K562 (cell line): ENCODE measurements at regions not wholly inside any gene's neighbourhood (a gene's known extent, or its start where the extent isn't known, plus 50 kb on each side); places are given as distances from the start of the nearest gene placed in this dataset.

Experiments used
- ATF7 ChIP-seq: fragments of 450-650 bp; IDR thresholded peaks from 2 replicates; pipeline ENCODE4 v1.7.1; 2014; ENCODE audit warnings: mild to moderate bottlenecking, moderate library complexity
- CREB3 ChIP-seq: fragments of 450-650 bp; conservative IDR thresholded peaks from 2 replicates; pipeline ENCODE4 v1.6.1; 2016; ENCODE audit warnings: missing genetic modification characterization, low read depth, mild to moderate bottlenecking, missing compliant biosample characterization, moderate library complexity
- KAT2B ChIP-seq: IDR thresholded peaks from one replicate; pipeline ENCODE4 v1.6.1; 2012; ENCODE audit warnings: low read depth, mild to moderate bottlenecking, control low read depth, inconsistent platforms, low read length, moderate library complexity
- POLR2A ChIP-seq: fragments of 450-650 bp; conservative IDR thresholded peaks from 2 replicates; pipeline ENCODE4 v1.6.1; 2016
- POLR2AphosphoS2 ChIP-seq: IDR thresholded peaks from 2 replicates; pipeline ENCODE4 v1.6.1; 2012; ENCODE audit warnings: low read length, improper control_type of control experiment
- SMARCB1 ChIP-seq: IDR thresholded peaks from 2 replicates; pipeline ENCODE4 v1.6.1; 2011; ENCODE audit warnings: improper control_type of control experiment, low read depth; ENCODE audit not compliant: insufficient read length
- ZC3H11A ChIP-seq: IDR thresholded peaks from 2 replicates; pipeline ENCODE4 v1.6.1; 2012; ENCODE audit warnings: low read depth, low read length, improper control_type of control experiment

GRCh38 chr2:188682838-188683237 lies 291.3 kb upstream of the COL3A1 start:
- TF ChIP-seq ATF7 (no peak), POLR2A (no peak), SMARCB1 (no peak), KAT2B (no peak), POLR2AphosphoS2 (no peak), ZC3H11A (no peak), CREB3 (no peak)
